Omental fat pad (tissue), 3 donors: ENCODE measurements at regions not wholly inside any gene's neighbourhood (a gene's known extent, or its start where the extent isn't known, plus 50 kb on each side); places are given as distances from the start of the nearest gene placed in this dataset.
"Not testable (repeated sequence)": the region's sequence is repeated elsewhere in the genome, so short reads cannot be mapped to it uniquely, and the experiment has no call there.

Experiments used
- ATAC-seq: fragments of 150-250 bp; one replicate; pipeline ENCODE4 v1.9.1; 2016; ENCODE audit warnings: mild to moderate bottlenecking, moderate library complexity; ENCODE audit not compliant: low FRiP score
- DNase-seq: peaks from one replicate; pipeline ENCODE4 v3.0.0-alpha.2; 2019; ENCODE audit warnings: low spot score
- TF ChIP-seq, protein P1 (sequence below), 3 donors: fragments of 450-650 bp; IDR thresholded peaks; one replicate each; pipeline ENCODE4 v1.5.1; 2016 to 2017; ENCODE audit warnings: antibody characterized with exemption in 3 of 3, mild to moderate bottlenecking in 3 of 3, moderate library complexity in 2 of 3

DNA sequence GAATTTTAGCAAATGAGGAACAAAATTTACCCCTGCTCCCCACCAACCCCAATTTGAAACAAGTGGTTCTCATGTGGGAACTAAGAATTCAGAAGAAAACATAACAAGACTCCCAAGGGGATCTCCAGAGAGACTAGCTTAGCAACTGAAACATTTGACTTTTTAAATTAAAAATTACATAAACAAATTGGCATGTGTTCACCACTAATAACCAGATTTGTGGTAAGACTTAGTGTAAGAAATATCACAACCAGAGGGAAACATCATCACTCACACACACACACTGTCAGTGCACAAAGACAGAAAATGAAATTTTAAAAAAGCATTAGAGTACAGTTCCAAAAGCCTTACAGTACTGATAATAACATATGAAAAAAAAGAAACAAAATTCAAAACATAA is 348.8 kb downstream of the CGGBP1 start:
- TF ChIP-seq, protein P1, sequence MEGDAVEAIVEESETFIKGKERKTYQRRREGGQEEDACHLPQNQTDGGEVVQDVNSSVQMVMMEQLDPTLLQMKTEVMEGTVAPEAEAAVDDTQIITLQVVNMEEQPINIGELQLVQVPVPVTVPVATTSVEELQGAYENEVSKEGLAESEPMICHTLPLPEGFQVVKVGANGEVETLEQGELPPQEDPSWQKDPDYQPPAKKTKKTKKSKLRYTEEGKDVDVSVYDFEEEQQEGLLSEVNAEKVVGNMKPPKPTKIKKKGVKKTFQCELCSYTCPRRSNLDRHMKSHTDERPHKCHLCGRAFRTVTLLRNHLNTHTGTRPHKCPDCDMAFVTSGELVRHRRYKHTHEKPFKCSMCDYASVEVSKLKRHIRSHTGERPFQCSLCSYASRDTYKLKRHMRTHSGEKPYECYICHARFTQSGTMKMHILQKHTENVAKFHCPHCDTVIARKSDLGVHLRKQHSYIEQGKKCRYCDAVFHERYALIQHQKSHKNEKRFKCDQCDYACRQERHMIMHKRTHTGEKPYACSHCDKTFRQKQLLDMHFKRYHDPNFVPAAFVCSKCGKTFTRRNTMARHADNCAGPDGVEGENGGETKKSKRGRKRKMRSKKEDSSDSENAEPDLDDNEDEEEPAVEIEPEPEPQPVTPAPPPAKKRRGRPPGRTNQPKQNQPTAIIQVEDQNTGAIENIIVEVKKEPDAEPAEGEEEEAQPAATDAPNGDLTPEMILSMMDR (IDR thresholded peaks at IDR 0.05): no peak
- ATAC-seq: no peak

DNA sequence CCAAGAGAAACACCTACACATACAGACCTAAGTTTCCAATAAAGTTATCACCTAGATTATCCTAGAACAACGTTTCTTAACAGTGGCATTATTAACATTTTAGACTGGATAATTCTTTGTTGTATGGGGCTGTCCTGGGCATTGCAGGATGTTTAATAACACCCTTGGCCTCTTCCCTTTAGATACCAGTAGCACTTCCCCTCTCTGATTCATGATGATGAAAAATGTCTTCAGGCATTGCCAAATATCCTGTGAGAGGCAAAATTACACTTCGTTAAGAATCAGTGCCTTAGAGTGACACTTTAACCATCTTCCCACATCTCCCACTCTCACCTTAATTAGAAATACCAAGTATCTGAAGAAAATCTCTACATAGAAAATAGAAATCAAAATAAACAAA is 352.6 kb downstream of the CGGBP1 start:
- TF ChIP-seq, protein P1 (IDR thresholded peaks at IDR 0.05): no peak
- ATAC-seq (no peak), DNase-seq (no peak)

More for the DNA sequence above, 348.8 kb downstream of the CGGBP1 start:
- DNase-seq: no peak

GRCh38 chr3:87702600-87702999 is 356.2 kb downstream of the CGGBP1 start:
- DNase-seq (no peak), ATAC-seq (no peak)
- TF ChIP-seq, protein P1 (IDR thresholded peaks at IDR 0.05): no peak

DNA sequence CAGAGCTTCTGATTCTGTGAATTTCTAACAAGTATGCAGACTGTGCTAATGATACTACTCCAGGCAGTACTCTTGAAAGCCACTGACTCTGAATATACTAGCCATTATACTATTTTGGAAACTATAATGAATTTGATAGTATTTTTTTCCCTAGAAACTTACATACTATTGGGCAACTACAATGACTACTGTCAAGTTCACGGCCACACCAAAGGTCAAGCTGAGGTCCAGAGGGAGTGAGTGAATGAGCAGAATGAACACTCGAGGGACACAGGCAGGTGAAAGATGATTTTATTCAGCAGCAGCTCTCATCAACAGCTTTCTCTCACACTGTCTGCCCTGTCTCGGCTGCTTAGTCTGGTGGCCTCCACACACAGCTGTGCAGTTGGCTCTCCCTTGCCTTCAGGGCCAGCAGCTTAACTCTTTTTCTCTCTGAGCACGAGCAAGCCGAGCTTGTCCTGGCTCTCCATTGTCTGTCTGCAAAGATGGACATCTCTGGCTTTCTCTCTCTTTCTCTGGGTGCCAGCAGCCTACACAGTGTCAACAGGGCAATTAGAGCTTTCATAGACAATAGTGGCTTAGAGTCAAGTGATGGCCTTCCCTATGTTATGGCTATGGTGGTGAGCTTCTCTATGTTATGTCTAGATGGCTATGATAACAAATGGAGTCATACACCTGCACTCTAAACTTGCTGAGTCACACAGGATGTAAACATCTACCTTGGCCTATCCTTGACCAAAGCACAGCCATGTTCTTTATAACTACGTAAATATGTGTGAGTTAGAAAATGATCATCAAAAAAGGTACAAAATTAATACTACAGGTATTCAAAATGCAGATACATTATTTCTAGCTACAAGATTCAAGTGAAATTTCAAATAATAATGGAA is 362.4 kb downstream of the CGGBP1 start:
- TF ChIP-seq, protein P1 (IDR thresholded peaks at IDR 0.05): no peak
- no peak for DNase-seq
- ATAC-seq: no peak

GRCh38 chr3:87694678-87695077 is 364.1 kb downstream of the CGGBP1 start:
- DNase-seq (no peak), ATAC-seq (no peak)
- TF ChIP-seq, protein P1 (IDR thresholded peaks at IDR 0.05): no peak

DNA sequence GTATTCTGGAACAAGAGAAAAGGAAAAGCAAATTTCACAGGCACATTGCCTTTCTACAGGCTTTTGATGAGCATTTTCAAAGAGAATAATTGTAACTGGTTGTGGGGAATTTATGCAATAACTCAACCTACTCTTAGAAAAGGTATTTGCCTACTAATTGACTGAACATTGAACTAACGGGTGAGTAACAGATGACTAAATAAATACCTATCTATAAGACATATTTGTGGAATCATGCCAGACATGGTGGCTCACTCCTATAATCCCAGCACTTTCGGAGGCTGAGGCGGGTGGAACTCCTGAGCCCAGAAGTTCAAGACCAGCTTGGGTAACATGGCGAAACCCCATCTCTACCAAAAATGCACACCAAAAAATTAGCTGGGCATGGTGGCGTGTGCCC is 367.7 kb downstream of the CGGBP1 start:
- TF ChIP-seq, protein P1 (IDR thresholded peaks at IDR 0.05): no peak
- no peak for ATAC-seq

GRCh38 chr3:87678984-87679660 is 379.7 kb downstream of the CGGBP1 start:
- not testable (repeated sequence) for ATAC-seq, DNase-seq

More for the DNA sequence above, 367.7 kb downstream of the CGGBP1 start:
- DNase-seq: no peak
